ENCODE measurements at regions not wholly inside any gene's neighbourhood (a gene's known extent, or its start where the extent isn't known, plus 50 kb on each side); places are given as distances from the start of the nearest gene placed in this dataset.

DNA sequence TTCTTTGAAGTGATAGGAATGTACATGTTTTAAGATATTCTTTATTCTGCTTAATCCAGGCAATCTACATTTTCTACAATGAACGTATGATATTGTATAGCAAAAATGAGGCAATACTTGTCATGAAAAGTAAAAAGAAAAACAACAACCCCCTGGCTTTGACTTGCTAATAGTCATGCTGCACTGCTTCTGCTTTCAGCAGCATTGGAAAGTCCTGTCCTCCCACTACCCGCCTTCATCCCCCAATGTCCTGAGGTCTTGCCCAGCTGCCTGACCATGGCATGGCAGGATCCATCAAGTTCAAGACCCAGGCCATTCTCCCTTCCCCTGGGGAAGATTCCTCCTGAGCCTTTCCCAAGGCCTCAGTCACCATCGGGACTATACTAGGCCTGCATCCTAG, 156.5 kb downstream of the SH3BGRL2 start:
- TF ChIP-seq, protein P1, sequence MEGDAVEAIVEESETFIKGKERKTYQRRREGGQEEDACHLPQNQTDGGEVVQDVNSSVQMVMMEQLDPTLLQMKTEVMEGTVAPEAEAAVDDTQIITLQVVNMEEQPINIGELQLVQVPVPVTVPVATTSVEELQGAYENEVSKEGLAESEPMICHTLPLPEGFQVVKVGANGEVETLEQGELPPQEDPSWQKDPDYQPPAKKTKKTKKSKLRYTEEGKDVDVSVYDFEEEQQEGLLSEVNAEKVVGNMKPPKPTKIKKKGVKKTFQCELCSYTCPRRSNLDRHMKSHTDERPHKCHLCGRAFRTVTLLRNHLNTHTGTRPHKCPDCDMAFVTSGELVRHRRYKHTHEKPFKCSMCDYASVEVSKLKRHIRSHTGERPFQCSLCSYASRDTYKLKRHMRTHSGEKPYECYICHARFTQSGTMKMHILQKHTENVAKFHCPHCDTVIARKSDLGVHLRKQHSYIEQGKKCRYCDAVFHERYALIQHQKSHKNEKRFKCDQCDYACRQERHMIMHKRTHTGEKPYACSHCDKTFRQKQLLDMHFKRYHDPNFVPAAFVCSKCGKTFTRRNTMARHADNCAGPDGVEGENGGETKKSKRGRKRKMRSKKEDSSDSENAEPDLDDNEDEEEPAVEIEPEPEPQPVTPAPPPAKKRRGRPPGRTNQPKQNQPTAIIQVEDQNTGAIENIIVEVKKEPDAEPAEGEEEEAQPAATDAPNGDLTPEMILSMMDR (IDR thresholded peaks at IDR 0.05), result no peak
- TF ChIP-seq GABPA (IDR thresholded peaks at IDR 0.05; ENCODE audit: low read depth) (no peak), ZBTB33 (IDR thresholded peaks at IDR 0.05; ENCODE audit: borderline replicate concordance, low read depth) (no peak), RAD21 (IDR thresholded peaks at IDR 0.05; ENCODE audit: low read length) (no peak), REST (IDR thresholded peaks at IDR 0.05; ENCODE audit: low read depth, low read length) (no peak), EZH2phosphoT487 (IDR thresholded peaks at IDR 0.05; ENCODE audit: borderline replicate concordance, low read depth) (no peak), MXI1 (IDR thresholded peaks at IDR 0.05; ENCODE audit: low read depth, low read length) (no peak), POLR2AphosphoS5 (IDR thresholded peaks at IDR 0.05; ENCODE audit: low read depth, low read length) (no peak), FOSL2 (IDR thresholded peaks at IDR 0.05; ENCODE audit: borderline replicate concordance, low read depth) (no peak), SIN3A (IDR thresholded peaks at IDR 0.05; ENCODE audit: borderline replicate concordance, low read depth, low read length) (no peak), YY1 (IDR thresholded peaks at IDR 0.05; ENCODE audit: low read depth) (no peak), TAF1 (IDR thresholded peaks at IDR 0.05; ENCODE audit: borderline replicate concordance, low read depth, low read length) (no peak)
- TF ChIP-seq, protein P2, sequence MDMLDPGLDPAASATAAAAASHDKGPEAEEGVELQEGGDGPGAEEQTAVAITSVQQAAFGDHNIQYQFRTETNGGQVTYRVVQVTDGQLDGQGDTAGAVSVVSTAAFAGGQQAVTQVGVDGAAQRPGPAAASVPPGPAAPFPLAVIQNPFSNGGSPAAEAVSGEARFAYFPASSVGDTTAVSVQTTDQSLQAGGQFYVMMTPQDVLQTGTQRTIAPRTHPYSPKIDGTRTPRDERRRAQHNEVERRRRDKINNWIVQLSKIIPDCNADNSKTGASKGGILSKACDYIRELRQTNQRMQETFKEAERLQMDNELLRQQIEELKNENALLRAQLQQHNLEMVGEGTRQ (IDR thresholded peaks at IDR 0.05; ENCODE audit: borderline replicate concordance, low read depth, low read length), result no peak
- TF ChIP-seq, protein P3, sequence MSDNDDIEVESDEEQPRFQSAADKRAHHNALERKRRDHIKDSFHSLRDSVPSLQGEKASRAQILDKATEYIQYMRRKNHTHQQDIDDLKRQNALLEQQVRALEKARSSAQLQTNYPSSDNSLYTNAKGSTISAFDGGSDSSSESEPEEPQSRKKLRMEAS (IDR thresholded peaks at IDR 0.05; ENCODE audit: low read depth), result no peak

All from SK-N-SH (cell line).